GM13977 (cell line): ENCODE measurements at regions not wholly inside any gene's neighbourhood (a gene's known extent, or its start where the extent isn't known, plus 50 kb on each side); places are given as distances from the start of the nearest gene placed in this dataset.

Experiments
- DNase-seq: peaks from one replicate; pipeline ENCODE4 v3.0.0; 2012; ENCODE audit warnings: low spot score
- CTCF ChIP-seq: IDR thresholded peaks from 2 replicates; pipeline ENCODE4 v1.5.1; 2012; ENCODE audit warnings: mild to moderate bottlenecking, control low read depth; ENCODE audit not compliant: insufficient read depth; ENCODE audit errors: extremely low read depth, missing control alignments
- in situ Hi-C: fragments of 300-500 bp; cut with MboI; formaldehyde crosslinking; loops from one replicate; pipeline ENCODE4 v1.12.0; 2022; ENCODE audit warnings: low sequenced_read_pairs, low pct_unique_long_range_greater_than_20kb, mixed read lengths, inconsistent platforms; ENCODE audit not compliant: unreplicated experiment

- in situ Hi-C loops: no loop called here
- no peak for TF ChIP-seq CTCF
- DNase-seq: no peak
Measured at GRCh38 chr4:54390670-54391069, 161.6 kb downstream of the PDGFRA start.

- in situ Hi-C loops: no loop called here
Measured at GRCh38 chr4:54391104-54391503, 162.0 kb downstream of the PDGFRA start.

GRCh38 chr4:54392479-54392878 lies 163.4 kb downstream of the PDGFRA start:
- in situ Hi-C loops: no loop called here
- DNase-seq: no peak
- no peak for TF ChIP-seq CTCF

More at GRCh38 chr4:54391104-54391503, 162.0 kb downstream of the PDGFRA start:
- no peak for TF ChIP-seq CTCF
- no peak for DNase-seq

GRCh38 chr4:54393243-54393642 lies 164.2 kb downstream of the PDGFRA start:
- in situ Hi-C loops: no loop called here
- no peak for TF ChIP-seq CTCF

GRCh38 chr4:54395013-54395527 lies 166.0 kb downstream of the PDGFRA start:
- TF ChIP-seq CTCF: no peak
- DNase-seq: no peak
- in situ Hi-C loops: no loop called here

More at GRCh38 chr4:54393243-54393642, 164.2 kb downstream of the PDGFRA start:
- DNase-seq: no peak

GRCh38 chr4:54400188-54400587 lies 171.1 kb downstream of the PDGFRA start:
- no peak for TF ChIP-seq CTCF
- DNase-seq: no peak
- in situ Hi-C loops: no loop called here

- in situ Hi-C loops: no loop called here
- DNase-seq: no peak
- no peak for TF ChIP-seq CTCF
Measured at GRCh38 chr4:54400802-54401201, 171.7 kb downstream of the PDGFRA start.
